IPS-20b (cell line): ENCODE measurements at regions not wholly inside any gene's neighbourhood (a gene's known extent, or its start where the extent isn't known, plus 50 kb on each side); places are given as distances from the start of the nearest gene placed in this dataset.
"Not testable (repeated sequence)": the region's sequence is repeated elsewhere in the genome, so short reads cannot be mapped to it uniquely, and the experiment has no call there.

Experiments
- H3K27ac ChIP-seq: one replicate; pipeline ENCODE4 v1.5.1; 2013; ENCODE audit warnings: low read length
- H3K27me3 ChIP-seq: 2 replicates; pipeline ENCODE4 v1.6.1; 2013; ENCODE audit warnings: mild to moderate bottlenecking, low read length, inconsistent platforms; ENCODE audit not compliant: insufficient read depth
- H3K36me3 ChIP-seq: 2 replicates; pipeline ENCODE4 v1.6.1; 2013; ENCODE audit warnings: low read depth, mild to moderate bottlenecking, inconsistent platforms, low read length, moderate library complexity; ENCODE audit not compliant: insufficient read depth
- H3K4me1 ChIP-seq: 2 replicates; pipeline ENCODE4 v1.6.1; 2013; ENCODE audit warnings: mild to moderate bottlenecking, control low read depth, inconsistent platforms, low read length, moderate library complexity; ENCODE audit not compliant: insufficient read depth
- H3K4me3 ChIP-seq: 2 replicates; pipeline ENCODE4 v1.5.1; 2013; ENCODE audit warnings: mild to moderate bottlenecking, low read length, inconsistent platforms
- H3K9ac ChIP-seq: 2 replicates; pipeline ENCODE4 v1.6.1; 2013; ENCODE audit warnings: low read depth, mild to moderate bottlenecking, inconsistent platforms, low read length, moderate library complexity
- H3K9me3 ChIP-seq: 2 replicates; pipeline ENCODE4 v1.6.1; 2013; ENCODE audit warnings: mild to moderate bottlenecking, low read depth, low read length, inconsistent platforms; ENCODE audit not compliant: insufficient read depth

DNA sequence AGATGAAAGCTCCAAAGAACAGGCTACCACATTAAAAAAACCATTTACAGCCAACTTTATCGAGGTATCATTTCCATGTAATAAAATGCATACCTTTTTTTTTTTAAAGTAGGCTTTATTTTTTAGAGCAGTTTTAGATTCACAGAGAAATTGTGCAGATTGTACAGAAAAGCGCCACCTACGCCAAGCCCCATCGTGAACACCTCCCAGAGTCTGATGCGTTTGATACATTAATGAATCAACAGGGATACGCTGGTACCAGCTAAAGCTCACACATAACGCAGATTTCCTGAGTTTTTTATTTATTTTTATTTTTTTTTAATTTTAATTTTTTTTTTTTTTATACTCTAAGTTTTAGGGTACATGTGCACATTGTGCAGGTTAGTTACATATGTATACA is 129.9 kb downstream of the KIF26A start:
- Histone ChIP-seq H3K27ac (no peak overlapping the region), H3K4me3 (no peak overlapping the region), H3K27me3 (no peaks in the 10 kb centered on the region), H3K4me1 (no peaks in the 10 kb centered on the region), H3K9ac (no peak overlapping the region), H3K9me3 (no peaks in the 10 kb centered on the region), H3K36me3 (no peaks in the 10 kb centered on the region)

DNA sequence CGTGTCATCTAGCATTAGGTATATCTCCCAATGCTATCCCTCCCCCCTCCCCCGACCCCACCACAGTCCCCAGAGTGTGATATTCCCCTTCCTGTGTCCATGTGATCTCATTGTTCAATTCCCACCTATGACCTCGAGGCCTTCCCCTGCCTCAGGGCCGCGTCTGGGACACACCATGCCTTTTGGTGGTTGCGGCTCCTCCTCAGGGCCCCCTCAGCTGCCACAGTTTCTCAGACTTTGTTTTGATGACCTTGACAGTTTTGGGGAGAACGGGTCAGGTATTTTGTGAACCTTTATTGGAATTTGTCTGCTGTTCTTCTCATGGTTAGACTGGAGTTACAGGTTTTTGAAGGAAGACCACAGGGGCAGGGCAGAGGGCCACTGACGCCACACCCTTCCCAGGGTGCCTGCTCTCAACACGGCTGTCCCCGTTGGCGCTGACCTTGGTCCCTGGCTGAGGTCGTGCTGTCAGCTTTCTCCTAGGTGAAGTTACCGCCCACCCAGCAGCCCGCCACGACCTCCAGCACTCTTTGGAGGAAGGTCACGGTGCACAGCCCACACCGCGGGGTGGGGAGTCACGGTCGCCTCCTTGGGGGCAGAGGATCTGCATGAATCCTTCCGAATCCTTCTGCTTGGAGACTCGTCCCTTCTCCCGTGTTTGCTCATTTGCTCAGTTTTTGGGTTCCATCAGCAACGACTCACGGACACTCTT is 130.5 kb downstream of the KIF26A start:
- no peak overlapping the region for H3K9ac ChIP-seq
- no peak overlapping the region for H3K27ac ChIP-seq
- no peak overlapping the region for H3K4me3 ChIP-seq
- no peaks in the 10 kb centered on the region for H3K9me3 ChIP-seq
- H3K27me3 ChIP-seq = no peaks in the 10 kb centered on the region
- H3K4me1 ChIP-seq = no peaks in the 10 kb centered on the region
- H3K36me3 ChIP-seq = no peaks in the 10 kb centered on the region

DNA sequence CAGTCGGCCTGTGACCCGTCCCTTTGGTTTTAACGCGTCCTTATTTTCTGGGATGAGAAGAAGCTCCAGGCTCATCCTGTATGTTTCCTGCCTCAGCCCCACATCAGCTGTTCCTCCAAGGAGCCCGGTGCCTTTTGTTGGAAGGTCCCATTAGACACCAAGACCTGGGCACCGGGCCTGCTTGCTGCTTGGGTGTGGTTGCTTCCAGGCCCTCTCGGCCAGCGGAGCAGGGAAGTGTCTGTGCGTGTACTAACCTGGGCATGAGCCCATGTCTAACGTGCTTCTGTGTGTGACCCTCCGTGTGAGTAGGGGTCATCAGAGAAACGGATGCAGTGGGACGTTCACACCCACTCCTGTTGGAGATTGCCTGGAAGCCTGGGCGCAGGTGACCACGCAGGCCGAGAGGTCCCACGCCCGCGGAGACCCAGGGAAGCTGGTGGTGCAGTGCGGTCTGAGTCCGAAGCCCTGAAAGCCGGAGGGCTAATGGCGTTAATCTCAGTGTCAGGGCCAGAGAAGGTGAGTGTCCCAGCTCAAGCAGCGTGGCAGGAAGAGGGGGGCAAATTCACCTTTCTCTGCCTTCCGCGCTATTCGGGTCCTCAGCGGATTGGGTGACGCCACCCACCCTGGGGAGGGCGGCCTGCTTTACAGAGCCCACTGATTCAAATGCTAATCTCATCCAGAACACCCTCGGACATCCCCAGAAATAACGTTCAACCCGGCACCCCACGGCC is 131.3 kb downstream of the KIF26A start:
- H3K4me3 ChIP-seq, H3K27ac ChIP-seq, H3K9me3 ChIP-seq, H3K9ac ChIP-seq, H3K36me3 ChIP-seq, H3K27me3 ChIP-seq, H3K4me1 ChIP-seq: not testable (repeated sequence)

DNA sequence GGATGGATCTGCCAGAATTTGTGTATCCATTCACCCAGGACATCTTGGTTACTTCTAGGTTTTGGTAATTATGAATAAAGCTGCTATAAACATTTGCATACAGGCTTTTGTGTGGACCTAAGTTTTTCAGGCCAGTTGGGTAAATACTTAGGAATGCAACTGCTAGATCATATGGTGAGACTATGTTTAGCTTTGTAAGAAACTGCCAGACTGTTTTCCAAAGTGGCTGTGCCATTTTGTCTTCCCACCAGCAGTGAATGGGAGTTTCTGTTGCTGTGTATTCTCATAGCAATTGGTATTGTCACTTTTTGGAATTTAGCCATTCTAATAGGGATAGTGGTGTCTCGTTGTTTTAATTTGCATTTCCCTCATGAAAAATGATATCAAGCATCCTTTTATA is 133.0 kb downstream of the KIF26A start:
- Histone ChIP-seq H3K9ac (no peak overlapping the region), H3K27ac (no peak overlapping the region), H3K27me3 (no peaks in the 10 kb centered on the region), H3K36me3 (no peaks in the 10 kb centered on the region), H3K4me1 (no peaks in the 10 kb centered on the region), H3K9me3 (no peaks in the 10 kb centered on the region), H3K4me3 (no peak overlapping the region)

DNA sequence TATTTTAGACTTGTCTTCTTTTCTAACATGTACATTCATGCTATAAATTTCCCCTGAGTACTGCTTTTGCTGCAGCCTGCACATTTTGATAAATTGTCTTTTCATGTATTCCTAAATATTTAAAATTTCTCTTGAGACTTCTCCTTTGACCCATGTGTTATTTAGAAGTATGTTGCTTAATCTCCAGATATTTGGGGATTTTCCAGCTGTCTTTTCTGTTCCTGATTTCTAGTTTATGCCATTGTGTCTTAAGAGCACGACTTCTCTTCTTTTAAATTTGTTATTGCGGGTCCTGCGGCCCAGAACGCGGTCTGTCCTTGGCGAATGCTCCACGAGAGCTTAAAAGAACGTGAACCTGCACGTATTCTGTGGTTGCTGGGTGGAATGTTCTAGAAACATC is 136.4 kb downstream of the KIF26A start:
- H3K9ac ChIP-seq = no peak overlapping the region
- no peaks in the 10 kb centered on the region for H3K4me1 ChIP-seq
- no peak overlapping the region for H3K4me3 ChIP-seq
- no peak overlapping the region for H3K27ac ChIP-seq
- no peaks in the 10 kb centered on the region for H3K36me3 ChIP-seq
- H3K9me3 ChIP-seq = no peaks in the 10 kb centered on the region
- no peaks in the 10 kb centered on the region for H3K27me3 ChIP-seq

DNA sequence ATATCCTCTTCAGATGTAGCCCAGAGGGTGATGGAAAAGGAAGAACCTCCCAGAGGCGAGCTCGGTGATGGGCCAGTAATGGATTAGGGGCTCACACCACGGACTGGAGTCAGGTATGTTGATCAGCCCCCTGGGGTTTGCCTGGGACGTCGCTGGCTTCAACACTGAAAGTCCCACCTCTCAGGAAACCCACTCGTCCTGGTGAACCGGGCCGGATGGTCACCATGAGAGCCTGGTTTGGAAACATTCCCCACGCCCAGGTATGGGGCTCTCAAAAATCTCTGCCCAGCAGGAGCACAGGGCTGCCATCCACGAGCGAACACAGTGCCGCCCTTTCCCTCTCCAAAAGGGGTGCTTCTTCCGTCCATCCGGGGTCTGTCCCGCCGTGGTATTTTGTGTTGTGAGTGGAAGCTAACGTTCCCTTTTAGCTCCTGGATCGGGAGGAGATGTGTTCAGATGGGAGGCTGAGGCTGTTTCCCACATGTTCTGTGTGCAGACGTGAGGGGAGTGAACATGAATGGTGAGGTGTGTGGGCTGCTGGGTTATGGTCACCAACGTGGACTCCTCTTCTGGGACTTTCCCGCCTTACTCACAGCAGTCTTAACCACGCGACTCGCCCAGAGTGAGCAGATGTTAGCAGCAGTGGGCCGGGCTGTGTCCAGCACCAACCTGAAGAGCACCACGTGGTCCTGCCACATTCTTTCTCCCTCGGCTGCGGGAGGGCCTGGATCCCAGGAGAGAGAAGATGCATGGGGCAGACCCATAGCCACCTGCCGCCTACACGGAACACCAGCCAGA is 139.2 kb downstream of the KIF26A start:
- no peaks in the 10 kb centered on the region for H3K4me1 ChIP-seq
- no peak overlapping the region for H3K27ac ChIP-seq
- no peak overlapping the region for H3K4me3 ChIP-seq
- no peaks in the 10 kb centered on the region for H3K36me3 ChIP-seq
- H3K9me3 ChIP-seq = no peaks in the 10 kb centered on the region
- H3K27me3 ChIP-seq = no peaks in the 10 kb centered on the region
- H3K9ac ChIP-seq = no peak overlapping the region

DNA sequence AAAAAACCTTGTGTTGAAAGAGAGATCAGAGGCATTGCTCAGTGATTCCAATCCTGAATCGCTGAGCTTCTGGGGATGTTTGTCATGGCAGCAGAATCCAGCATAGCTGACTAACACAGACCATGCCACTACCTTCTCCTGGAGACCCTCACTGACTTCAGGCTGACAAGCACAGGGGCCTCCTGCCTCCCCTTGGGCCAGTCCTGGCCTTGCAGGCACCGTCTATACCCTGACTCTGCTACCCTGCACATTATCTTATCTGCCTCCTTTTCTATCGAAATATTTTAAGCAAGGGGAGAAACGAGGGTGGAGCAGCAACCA is 139.8 kb downstream of the KIF26A start:
- Histone ChIP-seq H3K36me3 (no peaks in the 10 kb centered on the region), H3K4me3 (no peak overlapping the region), H3K4me1 (no peaks in the 10 kb centered on the region), H3K9me3 (no peaks in the 10 kb centered on the region), H3K27me3 (no peaks in the 10 kb centered on the region), H3K9ac (no peak overlapping the region), H3K27ac (no peak overlapping the region)

DNA sequence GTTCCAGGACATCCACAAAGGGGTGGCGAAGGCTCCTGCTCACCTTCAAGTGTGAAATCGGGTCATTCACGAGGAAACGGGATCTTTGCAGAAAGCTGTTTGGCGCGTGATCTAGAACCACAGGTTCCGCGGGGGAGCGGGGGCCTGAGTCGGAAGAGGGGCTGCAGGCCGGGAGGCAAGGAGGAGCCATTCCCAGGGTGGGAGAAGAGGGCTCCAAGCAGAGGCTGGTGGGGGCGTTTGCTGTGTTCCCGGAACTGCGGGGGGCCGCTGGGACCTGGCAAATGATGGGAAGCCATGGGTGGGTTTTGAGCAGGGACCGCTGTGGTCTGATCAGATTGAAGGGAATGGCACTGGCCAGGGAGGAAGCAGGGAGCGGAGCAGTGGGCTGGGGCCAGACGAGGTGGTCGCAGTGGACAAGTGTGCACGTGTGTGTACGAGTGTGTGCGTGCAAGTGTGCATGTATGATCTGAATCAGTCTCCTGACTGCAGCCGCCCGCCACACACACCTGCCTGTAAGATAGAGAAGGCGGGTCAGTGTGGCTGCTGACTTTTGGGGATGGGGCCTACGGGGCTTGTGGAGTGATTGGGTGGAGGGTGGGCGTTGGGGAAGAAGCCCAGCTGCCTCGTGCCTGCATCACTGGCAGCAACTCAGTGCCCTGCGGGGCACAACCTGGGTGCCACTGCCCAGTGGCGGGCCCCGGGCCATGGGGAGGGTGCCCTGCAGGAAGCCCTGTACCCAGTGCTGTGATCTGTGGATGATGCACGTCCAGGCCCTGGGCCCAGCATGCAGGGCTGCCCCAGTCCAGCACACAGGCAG is 141.9 kb downstream of the KIF26A start:
- Histone ChIP-seq H3K27ac (no peak overlapping the region), H3K27me3 (no peaks in the 10 kb centered on the region)

DNA sequence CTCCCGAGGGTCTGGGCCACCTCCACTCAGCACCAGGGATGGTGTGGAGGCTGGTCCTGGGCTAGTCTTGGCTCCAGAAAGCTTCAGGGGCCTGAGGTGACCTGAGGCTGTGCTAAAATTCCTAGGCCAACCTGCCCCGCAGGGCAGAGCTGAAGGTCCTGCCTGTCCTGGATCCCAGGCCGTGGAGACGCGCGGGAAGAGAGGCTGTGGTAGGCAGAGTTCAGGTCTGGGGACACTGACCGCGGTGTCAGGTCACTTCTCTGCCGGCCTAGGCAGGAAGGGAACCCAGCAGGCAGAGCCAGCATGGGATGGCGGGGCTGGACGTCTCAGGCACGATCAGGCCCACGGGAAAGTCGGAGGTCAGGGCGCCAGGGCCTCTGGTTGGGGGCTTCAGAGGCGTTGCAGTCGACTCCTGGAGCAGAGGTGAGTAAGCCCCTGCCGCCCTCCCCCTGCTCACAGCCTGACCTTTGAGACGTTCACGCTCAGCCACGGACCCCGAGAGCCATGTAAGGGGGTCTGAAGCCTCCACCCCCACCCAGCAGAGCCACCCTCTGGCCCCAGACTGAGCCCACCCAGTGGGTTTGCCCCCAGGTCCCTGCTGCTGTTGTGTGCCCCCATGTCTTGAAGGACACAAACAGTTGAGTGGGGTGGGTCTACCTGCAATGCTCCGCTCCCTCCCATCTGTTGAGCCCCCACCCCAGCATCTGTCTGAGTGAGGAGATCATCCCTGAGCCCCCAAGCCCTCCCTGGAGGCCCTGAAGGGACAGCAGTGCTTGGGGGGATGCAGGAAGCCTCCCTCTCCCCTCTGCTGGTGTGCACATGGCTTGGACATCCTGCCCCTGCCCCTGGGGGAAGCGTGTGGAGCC is 142.7 kb downstream of the KIF26A start:
- Histone ChIP-seq H3K36me3 (no peaks in the 10 kb centered on the region), H3K27ac (no peak overlapping the region), H3K4me1 (no peaks in the 10 kb centered on the region), H3K4me3 (no peak overlapping the region), H3K27me3 (no peaks in the 10 kb centered on the region), H3K9ac (no peak overlapping the region), H3K9me3 (no peaks in the 10 kb centered on the region)

More for the DNA sequence above, 141.9 kb downstream of the KIF26A start:
- Histone ChIP-seq H3K4me1 (no peaks in the 10 kb centered on the region), H3K4me3 (no peak overlapping the region), H3K36me3 (no peaks in the 10 kb centered on the region), H3K9ac (no peak overlapping the region), H3K9me3 (no peaks in the 10 kb centered on the region)

DNA sequence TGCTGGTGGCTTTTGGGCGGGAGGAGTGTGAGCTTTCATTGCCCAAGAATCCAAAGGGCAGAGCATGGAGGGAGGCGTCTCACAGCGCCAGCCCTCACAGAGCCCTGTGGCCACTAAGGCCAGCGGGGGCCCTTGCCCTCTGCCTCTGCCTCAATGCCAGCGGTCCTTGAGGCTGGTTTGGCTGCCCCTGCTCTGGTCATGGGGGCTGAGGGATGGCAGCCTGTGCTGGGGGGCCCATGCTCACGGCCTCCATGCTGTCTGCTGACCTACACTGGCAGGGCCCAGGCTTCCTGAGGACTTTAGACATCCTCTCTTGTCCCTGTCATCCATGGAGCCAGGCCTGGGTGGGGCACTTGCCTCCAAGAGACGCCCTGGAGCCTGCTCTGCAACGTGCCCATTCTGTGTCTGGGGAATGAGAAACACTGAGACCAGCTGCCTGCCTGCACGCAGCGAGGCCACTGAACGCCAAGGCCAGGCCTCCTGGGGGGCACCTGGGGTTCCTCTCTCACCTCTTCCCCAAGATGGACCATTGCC is 143.4 kb downstream of the KIF26A start:
- Histone ChIP-seq H3K27ac (no peak overlapping the region), H3K9me3 (no peaks in the 10 kb centered on the region), H3K36me3 (no peaks in the 10 kb centered on the region), H3K4me3 (no peak overlapping the region), H3K4me1 (no peaks in the 10 kb centered on the region), H3K9ac (no peak overlapping the region), H3K27me3 (no peaks in the 10 kb centered on the region)
